ENCODE measurements at regions not wholly inside any gene's neighbourhood (a gene's known extent, or its start where the extent isn't known, plus 50 kb on each side); places are given as distances from the start of the nearest gene placed in this dataset.

- no peak for TF ChIP-seq CTCF (conservative IDR thresholded peaks at IDR 0.05; ENCODE audit: low read depth, low read length)
- DNase-seq (ENCODE audit: low read depth) = no peak
- no peak overlapping the region for H3K4me3 ChIP-seq (ENCODE audit: low read length)
Measured at GRCh38 chr1:191528275-191528674, 630.0 kb upstream of the RGS18 start.

GRCh38 chr1:191530928-191531327 lies 627.3 kb upstream of the RGS18 start:
- no peak overlapping the region for H3K4me3 ChIP-seq (ENCODE audit: low read length)
- no peak for TF ChIP-seq CTCF (conservative IDR thresholded peaks at IDR 0.05; ENCODE audit: low read depth, low read length)
- no peak for DNase-seq (ENCODE audit: low read depth)

GRCh38 chr1:191533254-191533653 lies 625.0 kb upstream of the RGS18 start:
- no peak overlapping the region for H3K4me3 ChIP-seq (ENCODE audit: low read length)
- DNase-seq (ENCODE audit: low read depth) = no peak
- no peak for TF ChIP-seq CTCF (conservative IDR thresholded peaks at IDR 0.05; ENCODE audit: low read depth, low read length)

- DNase-seq (ENCODE audit: low read depth) = no peak
- TF ChIP-seq CTCF (conservative IDR thresholded peaks at IDR 0.05; ENCODE audit: low read depth, low read length) = no peak
- H3K4me3 ChIP-seq (ENCODE audit: low read length) = no peak overlapping the region
Measured at GRCh38 chr1:191536791-191537429, 621.4 kb upstream of the RGS18 start.

GRCh38 chr1:191541758-191542157 lies 616.5 kb upstream of the RGS18 start:
- TF ChIP-seq CTCF (conservative IDR thresholded peaks at IDR 0.05; ENCODE audit: low read depth, low read length) = no peak
- DNase-seq (ENCODE audit: low read depth) = no peak
- no peak overlapping the region for H3K4me3 ChIP-seq (ENCODE audit: low read length)

GRCh38 chr1:191542444-191542843 lies 615.8 kb upstream of the RGS18 start:
- DNase-seq (ENCODE audit: low read depth) = no peak
- TF ChIP-seq CTCF (conservative IDR thresholded peaks at IDR 0.05; ENCODE audit: low read depth, low read length) = no peak
- H3K4me3 ChIP-seq (ENCODE audit: low read length) = no peak overlapping the region

GRCh38 chr1:191546803-191547202 lies 611.5 kb upstream of the RGS18 start:
- H3K4me3 ChIP-seq (ENCODE audit: low read length) = no peak overlapping the region
- TF ChIP-seq CTCF (conservative IDR thresholded peaks at IDR 0.05; ENCODE audit: low read depth, low read length) = no peak
- DNase-seq (ENCODE audit: low read depth) = no peak
